Muscle of leg (tissue), 3 donors: ENCODE measurements at regions not wholly inside any gene's neighbourhood (a gene's known extent, or its start where the extent isn't known, plus 50 kb on each side); places are given as distances from the start of the nearest gene placed in this dataset.

ENCODE experiments used
- DNase-seq: peaks from one replicate; pipeline ENCODE4 v3.0.0; 2013
- H3K27ac ChIP-seq: one replicate; pipeline ENCODE4 v1.5.1; 2013; ENCODE audit warnings: mild to moderate bottlenecking, low read length, control low read depth
- H3K27me3 ChIP-seq: one replicate; pipeline ENCODE4 v1.6.1; 2013; ENCODE audit warnings: low read length; ENCODE audit not compliant: control insufficient read depth, insufficient read depth
- H3K36me3 ChIP-seq: one replicate; pipeline ENCODE4 v1.6.1; 2013; ENCODE audit warnings: low read length; ENCODE audit not compliant: control insufficient read depth, insufficient read depth
- H3K4me1 ChIP-seq: one replicate; pipeline ENCODE4 v1.6.1; 2013; ENCODE audit warnings: low read length; ENCODE audit not compliant: control insufficient read depth, insufficient read depth
- H3K4me3 ChIP-seq: one replicate; pipeline ENCODE4 v1.5.1; 2013; ENCODE audit warnings: low read length, control low read depth
- H3K9me3 ChIP-seq: replicated peaks from 2 replicates; pipeline ENCODE4 v1.6.1; 2013; ENCODE audit warnings: low read depth, low read length; ENCODE audit not compliant: control insufficient read depth
- WGBS: methylation state at CpG from one replicate; pipeline ENCODE4 v1.1.5; 2013; ENCODE audit warnings: missing lambda C conversion rate; ENCODE audit not compliant: insufficient coverage; 5-methylcytosine and 5-hydroxymethylcytosine counted together

GRCh38 chr3:86254480-86254879 lies 736.5 kb downstream of the VGLL3 start:
- Histone ChIP-seq H3K4me3 (no peak overlapping the region), H3K4me1 (no peaks in the 10 kb centered on the region), H3K27ac (no peak overlapping the region), H3K27me3 (no peaks in the 10 kb centered on the region), H3K36me3 (no peaks in the 10 kb centered on the region), H3K9me3 (no peaks in the 10 kb centered on the region)
- WGBS, result 93% methylated on average over 6 of the region's 6 CpGs
- no peak for DNase-seq

- H3K4me1 ChIP-seq, result no peaks in the 10 kb centered on the region
- no peaks in the 10 kb centered on the region for H3K27me3 ChIP-seq
- H3K36me3 ChIP-seq, result no peaks in the 10 kb centered on the region
- no peak overlapping the region for H3K4me3 ChIP-seq
- no peak for DNase-seq
- H3K9me3 ChIP-seq, result no peaks in the 10 kb centered on the region
- H3K27ac ChIP-seq, result no peak overlapping the region
- no CpG with 5 or more reads among the region's 1 CpG for WGBS
Measured at GRCh38 chr3:86251781-86252180, 739.2 kb downstream of the VGLL3 start.

DNA sequence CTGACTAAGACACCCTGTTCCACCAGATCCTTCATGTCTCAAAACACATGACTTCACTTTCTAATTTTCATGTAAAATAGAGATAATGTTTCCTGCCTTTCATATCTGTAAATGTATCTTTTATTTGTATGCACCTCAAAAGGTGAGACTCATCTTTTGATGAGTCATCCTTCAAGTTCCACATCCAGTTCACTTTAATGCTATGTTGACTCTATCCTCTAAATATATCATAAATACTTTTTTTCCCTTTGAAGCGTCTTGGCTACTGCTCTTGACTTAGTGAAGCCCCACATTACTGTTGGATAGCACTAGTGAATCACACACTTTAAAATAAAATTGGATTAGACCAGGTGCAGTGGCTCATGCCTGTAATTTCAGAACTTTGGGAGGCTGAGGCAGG lies 741.1 kb downstream of the VGLL3 start:
- H3K27me3 ChIP-seq, result no peaks in the 10 kb centered on the region
- H3K9me3 ChIP-seq, result no peaks in the 10 kb centered on the region
- no peak overlapping the region for H3K4me3 ChIP-seq
- no peaks in the 10 kb centered on the region for H3K4me1 ChIP-seq
- WGBS, result no CpG with 5 or more reads among the region's 1 CpG
- DNase-seq, result no peak
- H3K36me3 ChIP-seq, result no peaks in the 10 kb centered on the region
- no peak overlapping the region for H3K27ac ChIP-seq

DNA sequence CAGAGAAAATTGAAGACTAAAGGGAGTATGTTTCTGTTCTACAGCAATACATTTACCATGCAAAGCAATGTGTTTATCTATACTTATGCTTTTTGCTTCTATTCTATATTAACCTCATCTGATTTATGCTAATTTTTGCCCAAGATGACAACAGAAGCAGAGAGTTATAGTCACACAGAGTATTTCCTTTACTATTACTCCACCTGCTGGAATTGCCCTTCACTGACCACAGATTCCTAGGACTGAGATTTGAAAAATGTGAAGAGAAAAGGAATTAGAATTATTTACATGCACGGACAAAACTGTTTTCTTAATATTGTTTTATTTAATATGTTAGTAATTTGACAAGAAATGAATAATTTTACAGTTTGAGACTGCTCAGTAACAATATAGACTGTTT lies 745.6 kb downstream of the VGLL3 start:
- Histone ChIP-seq H3K36me3 (no peaks in the 10 kb centered on the region), H3K27ac (no peak overlapping the region), H3K9me3 (no peaks in the 10 kb centered on the region), H3K27me3 (no peaks in the 10 kb centered on the region), H3K4me1 (no peaks in the 10 kb centered on the region), H3K4me3 (no peak overlapping the region)
- peak; percentile 9 for DNase-seq
- WGBS, result no CpG with 5 or more reads among the region's 1 CpG

DNA sequence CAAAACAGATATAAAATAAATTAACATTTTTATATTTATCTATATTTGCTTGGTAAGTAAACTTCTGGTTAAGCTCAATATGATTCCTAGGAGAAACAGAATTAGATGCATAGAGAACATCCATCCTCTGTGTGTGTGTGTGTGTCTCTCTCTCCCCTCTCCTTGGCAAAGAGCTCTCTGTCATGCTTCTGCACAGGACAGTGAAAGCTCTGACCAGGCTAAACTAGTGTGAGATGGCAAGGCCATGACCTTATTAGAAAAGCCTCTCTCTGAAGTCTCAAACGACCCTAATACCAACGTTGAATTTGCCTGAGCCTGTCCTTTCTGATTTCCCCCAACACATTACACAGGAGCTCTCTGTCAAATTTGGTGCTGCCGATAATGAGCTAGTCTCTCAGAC lies 746.0 kb downstream of the VGLL3 start:
- Histone ChIP-seq H3K4me1 (no peaks in the 10 kb centered on the region), H3K4me3 (no peak overlapping the region), H3K27me3 (no peaks in the 10 kb centered on the region), H3K27ac (no peak overlapping the region), H3K36me3 (no peaks in the 10 kb centered on the region), H3K9me3 (no peaks in the 10 kb centered on the region)
- no peak for DNase-seq
- WGBS, result 17% methylated on average over 2 of the region's 3 CpGs

GRCh38 chr3:86239946-86240345 lies 751.0 kb downstream of the VGLL3 start:
- Histone ChIP-seq H3K4me3 (no peak overlapping the region), H3K36me3 (no peaks in the 10 kb centered on the region), H3K9me3 (no peaks in the 10 kb centered on the region), H3K27me3 (no peaks in the 10 kb centered on the region), H3K4me1 (no peaks in the 10 kb centered on the region), H3K27ac (no peak overlapping the region)
- DNase-seq, result peak; percentile 32
- WGBS, result 50% methylated on average over 1 of the region's 2 CpGs

- Histone ChIP-seq H3K27ac (no peak overlapping the region), H3K36me3 (no peaks in the 10 kb centered on the region), H3K9me3 (no peaks in the 10 kb centered on the region), H3K4me1 (no peaks in the 10 kb centered on the region), H3K27me3 (no peaks in the 10 kb centered on the region), H3K4me3 (no peak overlapping the region)
- DNase-seq, result no peak
- no CpG with 5 or more reads among the region's 5 CpGs for WGBS
Measured at GRCh38 chr3:86234506-86235254, 756.3 kb downstream of the VGLL3 start.

DNA sequence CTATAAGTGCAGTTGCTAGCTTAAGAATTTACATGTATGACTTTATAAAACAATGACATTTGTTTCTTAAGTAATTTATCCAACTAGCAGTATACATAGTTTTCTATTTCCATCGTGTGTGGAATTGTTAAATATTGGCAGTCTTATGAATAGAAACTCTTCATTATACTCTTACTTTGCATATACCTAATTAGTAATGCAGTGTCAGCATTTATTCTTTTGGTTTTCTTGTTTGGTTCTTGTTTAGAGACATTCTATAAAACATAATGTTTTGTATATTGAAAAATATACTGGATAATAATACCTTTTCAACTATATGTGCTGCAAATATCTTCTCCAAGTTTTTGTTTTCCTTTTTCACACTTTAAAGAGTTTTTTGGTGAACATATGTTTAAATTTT lies 760.2 kb downstream of the VGLL3 start:
- no peaks in the 10 kb centered on the region for H3K4me1 ChIP-seq
- no CpG with 5 or more reads among the region's 1 CpG for WGBS
- no peaks in the 10 kb centered on the region for H3K27me3 ChIP-seq
- no peaks in the 10 kb centered on the region for H3K36me3 ChIP-seq
- no peak overlapping the region for H3K4me3 ChIP-seq
- H3K9me3 ChIP-seq, result no peaks in the 10 kb centered on the region
- H3K27ac ChIP-seq, result no peak overlapping the region
- no peak for DNase-seq

DNA sequence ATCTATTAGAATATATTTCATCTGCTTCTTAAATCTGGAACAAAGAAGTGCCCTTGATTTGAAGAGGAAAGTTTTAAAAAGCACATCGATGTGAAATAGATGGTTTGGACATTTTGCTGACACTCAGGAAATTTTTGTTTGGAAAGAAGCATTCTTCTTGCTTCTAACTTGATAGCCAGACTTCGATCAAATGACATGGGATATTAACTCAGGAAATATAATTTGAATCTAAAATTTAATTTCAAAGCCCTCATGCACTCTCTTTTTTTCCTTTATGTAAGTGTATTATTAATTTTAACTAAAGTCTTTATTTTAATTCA lies 761.2 kb downstream of the VGLL3 start:
- WGBS, result 100% methylated on average over 1 of the region's 2 CpGs
- Histone ChIP-seq H3K4me3 (no peak overlapping the region), H3K27me3 (no peaks in the 10 kb centered on the region), H3K9me3 (no peaks in the 10 kb centered on the region), H3K27ac (no peak overlapping the region), H3K4me1 (no peaks in the 10 kb centered on the region), H3K36me3 (no peaks in the 10 kb centered on the region)
- no peak for DNase-seq

GRCh38 chr3:86229086-86229774 lies 761.7 kb downstream of the VGLL3 start:
- Histone ChIP-seq H3K4me3 (no peak overlapping the region), H3K9me3 (no peaks in the 10 kb centered on the region), H3K27ac (no peak overlapping the region), H3K36me3 (no peaks in the 10 kb centered on the region), H3K4me1 (no peaks in the 10 kb centered on the region), H3K27me3 (no peaks in the 10 kb centered on the region)
- WGBS, result 43% methylated on average over 2 of the region's 4 CpGs
- no peak for DNase-seq
